ENCODE measurements at regions not wholly inside any gene's neighbourhood (a gene's known extent, or its start where the extent isn't known, plus 50 kb on each side); places are given as distances from the start of the nearest gene placed in this dataset.

DNA sequence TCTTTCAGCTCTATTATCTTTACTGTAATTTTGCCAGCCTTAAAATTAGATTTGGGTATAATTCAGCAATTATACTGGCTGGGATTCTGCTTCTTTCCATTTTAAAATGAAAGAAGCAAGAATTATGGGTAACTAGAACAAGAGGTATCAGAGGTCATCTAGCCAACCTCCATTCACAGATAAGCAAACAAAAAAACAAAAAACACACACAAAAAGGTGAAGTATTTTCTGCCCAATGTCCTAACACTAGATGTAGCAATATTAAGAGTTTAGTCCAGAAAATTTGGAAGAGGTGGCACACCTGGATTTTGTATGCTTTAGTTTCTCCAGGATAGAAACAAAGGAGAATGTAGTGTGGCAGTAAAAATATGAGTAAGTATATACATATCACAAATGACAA lies 68.1 kb upstream of the ANXA1 start:
- TF ChIP-seq, protein P1, sequence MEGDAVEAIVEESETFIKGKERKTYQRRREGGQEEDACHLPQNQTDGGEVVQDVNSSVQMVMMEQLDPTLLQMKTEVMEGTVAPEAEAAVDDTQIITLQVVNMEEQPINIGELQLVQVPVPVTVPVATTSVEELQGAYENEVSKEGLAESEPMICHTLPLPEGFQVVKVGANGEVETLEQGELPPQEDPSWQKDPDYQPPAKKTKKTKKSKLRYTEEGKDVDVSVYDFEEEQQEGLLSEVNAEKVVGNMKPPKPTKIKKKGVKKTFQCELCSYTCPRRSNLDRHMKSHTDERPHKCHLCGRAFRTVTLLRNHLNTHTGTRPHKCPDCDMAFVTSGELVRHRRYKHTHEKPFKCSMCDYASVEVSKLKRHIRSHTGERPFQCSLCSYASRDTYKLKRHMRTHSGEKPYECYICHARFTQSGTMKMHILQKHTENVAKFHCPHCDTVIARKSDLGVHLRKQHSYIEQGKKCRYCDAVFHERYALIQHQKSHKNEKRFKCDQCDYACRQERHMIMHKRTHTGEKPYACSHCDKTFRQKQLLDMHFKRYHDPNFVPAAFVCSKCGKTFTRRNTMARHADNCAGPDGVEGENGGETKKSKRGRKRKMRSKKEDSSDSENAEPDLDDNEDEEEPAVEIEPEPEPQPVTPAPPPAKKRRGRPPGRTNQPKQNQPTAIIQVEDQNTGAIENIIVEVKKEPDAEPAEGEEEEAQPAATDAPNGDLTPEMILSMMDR (IDR thresholded peaks at IDR 0.05; ENCODE audit: control insufficient read depth, insufficient read depth, low read depth, low read length, missing control alignments), result no peak
- no peak overlapping the region for H3K4me3 ChIP-seq (ENCODE audit: control insufficient read depth, low read depth, low read length)
- DNase-seq (ENCODE audit: low read depth), result no peak

DNA sequence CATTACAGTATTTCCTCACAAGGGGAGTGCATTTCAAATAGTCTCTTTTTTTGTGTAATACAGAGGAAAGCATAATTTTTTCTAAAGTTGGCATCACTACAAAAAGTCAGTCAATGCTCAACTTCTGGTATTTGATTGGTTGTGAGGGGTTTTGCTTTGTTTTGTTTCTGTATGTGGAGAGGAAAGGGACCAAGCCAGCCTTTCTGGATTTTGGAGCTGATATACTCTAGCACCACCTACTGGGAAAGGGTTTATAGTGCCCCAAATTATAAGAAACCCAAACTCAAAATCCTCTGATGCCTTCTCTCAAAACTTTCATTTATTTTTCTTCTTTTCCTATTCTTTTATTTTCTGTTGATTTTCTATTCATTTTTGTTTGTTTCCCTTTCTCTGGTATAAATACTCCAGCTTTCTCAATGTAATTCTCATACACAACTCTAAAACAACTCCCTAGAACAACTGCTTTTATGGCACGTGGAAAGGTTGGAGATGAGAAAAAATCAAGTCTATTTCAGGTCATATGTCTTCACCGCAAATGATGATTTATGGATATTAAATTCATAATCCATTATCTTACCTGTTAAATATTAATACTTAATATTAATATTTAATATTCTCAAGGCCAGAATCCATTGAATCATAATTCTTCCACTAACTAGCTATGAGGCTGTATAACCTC lies 69.5 kb upstream of the ANXA1 start:
- H3K4me3 ChIP-seq (ENCODE audit: control insufficient read depth, low read depth, low read length), result no peak overlapping the region
- TF ChIP-seq, protein P1 (IDR thresholded peaks at IDR 0.05; ENCODE audit: control insufficient read depth, insufficient read depth, low read depth, low read length, missing control alignments), result peak; percentile 84
- peak; percentile 33 for DNase-seq (ENCODE audit: low read depth)

DNA sequence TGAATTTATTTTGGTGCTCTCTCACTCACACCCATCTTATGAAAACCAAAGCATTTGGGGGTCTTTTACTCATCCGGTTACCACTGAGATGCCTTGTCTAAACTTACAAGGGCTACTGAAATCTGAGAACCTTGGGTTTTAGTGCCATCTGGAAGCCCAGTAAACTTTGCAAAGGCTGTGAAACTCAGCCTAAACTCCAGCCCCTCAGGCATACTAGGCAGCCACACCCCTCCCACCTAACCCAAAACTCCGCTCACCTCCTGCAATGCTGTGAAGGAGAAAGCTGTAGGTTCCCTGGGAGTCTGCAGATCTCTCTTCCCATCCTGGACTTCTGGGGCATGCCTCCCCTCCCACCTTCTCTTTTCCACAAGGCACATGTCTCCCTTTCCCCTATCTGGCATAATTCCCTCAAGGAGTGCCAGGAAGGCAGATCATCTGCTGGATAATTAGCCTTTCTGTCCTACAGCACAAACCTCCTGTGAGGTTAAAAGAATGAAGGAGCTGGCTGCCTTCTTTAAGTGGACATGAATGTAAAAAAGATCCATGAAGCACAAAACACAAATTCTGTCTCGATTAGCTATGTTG lies 71.5 kb upstream of the ANXA1 start:
- no peak for DNase-seq (ENCODE audit: low read depth)
- TF ChIP-seq, protein P1 (IDR thresholded peaks at IDR 0.05; ENCODE audit: control insufficient read depth, insufficient read depth, low read depth, low read length, missing control alignments), result no peak
- no peak overlapping the region for H3K4me3 ChIP-seq (ENCODE audit: control insufficient read depth, low read depth, low read length)

DNA sequence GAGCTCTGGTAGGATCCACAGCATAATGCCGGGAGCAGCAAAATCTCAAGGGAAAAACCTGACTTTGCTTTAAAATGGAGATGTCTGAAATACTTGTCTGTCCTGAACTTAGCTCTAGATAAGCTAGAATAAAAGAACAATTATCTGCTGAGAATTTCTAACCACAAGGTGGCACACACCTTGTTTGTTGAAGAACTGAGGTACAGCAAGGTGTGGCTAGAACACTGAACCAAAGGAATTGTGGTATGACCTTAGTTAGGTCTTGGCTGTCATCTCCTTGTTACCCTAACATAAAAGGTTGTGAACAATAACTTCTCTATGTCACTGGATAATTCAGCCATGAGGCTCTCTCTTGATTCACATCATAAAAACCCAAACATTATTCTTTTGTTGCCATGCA lies 72.3 kb upstream of the ANXA1 start:
- TF ChIP-seq, protein P1 (IDR thresholded peaks at IDR 0.05; ENCODE audit: control insufficient read depth, insufficient read depth, low read depth, low read length, missing control alignments), result no peak
- DNase-seq (ENCODE audit: low read depth), result no peak
- H3K4me3 ChIP-seq (ENCODE audit: control insufficient read depth, low read depth, low read length), result no peak overlapping the region

DNA sequence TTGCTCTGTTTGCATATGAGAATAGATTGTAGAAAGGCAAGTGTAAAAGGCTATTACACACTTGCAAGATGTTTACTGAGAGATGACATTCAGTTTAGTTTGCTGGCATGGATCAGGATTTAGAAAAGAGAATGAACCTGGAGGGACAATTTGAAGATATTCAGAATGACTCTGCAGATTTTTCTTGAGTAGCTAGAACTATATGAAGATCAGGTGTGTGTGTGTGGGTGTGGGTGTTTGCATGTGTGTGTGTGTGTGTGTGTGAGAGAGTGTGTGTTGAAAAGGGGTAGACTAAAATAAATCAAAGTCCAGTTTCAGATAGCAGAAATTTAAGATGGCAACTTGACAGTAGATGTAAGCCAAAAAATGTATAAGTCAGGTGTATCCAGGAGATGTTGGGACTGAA lies 74.0 kb upstream of the ANXA1 start:
- no peak for DNase-seq (ENCODE audit: low read depth)
- H3K4me3 ChIP-seq (ENCODE audit: control insufficient read depth, low read depth, low read length), result no peak overlapping the region
- TF ChIP-seq, protein P1 (IDR thresholded peaks at IDR 0.05; ENCODE audit: control insufficient read depth, insufficient read depth, low read depth, low read length, missing control alignments), result no peak

DNA sequence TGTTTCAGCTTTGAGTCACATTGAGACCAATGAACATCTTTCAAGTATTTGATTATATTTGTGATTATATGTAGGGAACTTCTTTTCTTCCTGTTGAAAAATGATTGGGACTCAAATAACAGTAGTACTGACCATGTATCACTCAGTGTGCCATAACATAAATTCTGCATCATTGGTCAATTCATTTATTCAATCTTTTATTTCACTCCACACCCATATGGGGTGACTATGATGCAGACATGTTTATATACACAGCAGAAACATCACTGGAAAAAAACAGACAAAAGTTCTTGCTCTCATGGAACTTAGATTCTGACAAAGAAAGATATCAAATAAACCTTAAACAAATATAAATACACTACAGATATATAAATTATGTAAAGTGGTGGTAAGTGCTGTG lies 74.7 kb upstream of the ANXA1 start:
- TF ChIP-seq, protein P1 (IDR thresholded peaks at IDR 0.05; ENCODE audit: control insufficient read depth, insufficient read depth, low read depth, low read length, missing control alignments), result no peak
- no peak for DNase-seq (ENCODE audit: low read depth)
- H3K4me3 ChIP-seq (ENCODE audit: control insufficient read depth, low read depth, low read length), result no peak overlapping the region
